Motor neuron (in vitro differentiated cells): ENCODE measurements at regions not wholly inside any gene's neighbourhood (a gene's known extent, or its start where the extent isn't known, plus 50 kb on each side); places are given as distances from the start of the nearest gene placed in this dataset.
"Not testable (repeated sequence)": the region's sequence is repeated elsewhere in the genome, so short reads cannot be mapped to it uniquely, and the experiment has no call there.

Source experiments
- ATAC-seq, 8 experiments: fragments of 200-7000 bp; cut with Tn5 transposase; replicated peaks in 6 of 8; 2 replicates each; pipeline ENCODE4 v1.8.0; 2021; ENCODE audit warnings: mild to moderate bottlenecking in 8 of 8, moderate library complexity in 8 of 8
- H3K27ac ChIP-seq, 2 donors: fragments of 250-450 bp; sonication (Bioruptor Pico); 2 replicates each; pipeline ENCODE4 v1.9.0; 2021; ENCODE audit warnings: antibody characterized with exemption in 2 of 2, mild to moderate bottlenecking in 2 of 2, moderate library complexity in 1 of 2
- H3K4me1 ChIP-seq, 2 donors: fragments of 250-450 bp; sonication (Bioruptor Pico); replicated peaks in 1 of 2; 2 replicates each; pipeline ENCODE4 v1.6.1; 2021; ENCODE audit warnings: antibody characterized with exemption in 2 of 2, mild to moderate bottlenecking in 2 of 2, moderate library complexity in 1 of 2
- H3K4me3 ChIP-seq, 5 donors: fragments of 250-450 bp; sonication (Bioruptor Pico); 2 replicates each; pipeline ENCODE4 v1.9.0; 2021; ENCODE audit warnings: antibody characterized with exemption in 5 of 5, mild to moderate bottlenecking in 5 of 5, moderate library complexity in 4 of 5
- WGBS, 10 experiments: fragments of 450-650 bp; shearing (Covaris generic); methylation state at CpG; one replicate each; pipeline ENCODE4 v1.0.0; 2022; 5-methylcytosine and 5-hydroxymethylcytosine counted together
- in situ Hi-C, 9 experiments: fragments of 400-800 bp; cut with MboI; loops; one replicate each; pipeline ENCODE4 v1.15.0; 2021; ENCODE audit warnings: low sequenced_read_pairs in 9 of 9, low pct_unique_long_range_greater_than_20kb in 2 of 9; ENCODE audit not compliant: unreplicated experiment in 9 of 9

DNA sequence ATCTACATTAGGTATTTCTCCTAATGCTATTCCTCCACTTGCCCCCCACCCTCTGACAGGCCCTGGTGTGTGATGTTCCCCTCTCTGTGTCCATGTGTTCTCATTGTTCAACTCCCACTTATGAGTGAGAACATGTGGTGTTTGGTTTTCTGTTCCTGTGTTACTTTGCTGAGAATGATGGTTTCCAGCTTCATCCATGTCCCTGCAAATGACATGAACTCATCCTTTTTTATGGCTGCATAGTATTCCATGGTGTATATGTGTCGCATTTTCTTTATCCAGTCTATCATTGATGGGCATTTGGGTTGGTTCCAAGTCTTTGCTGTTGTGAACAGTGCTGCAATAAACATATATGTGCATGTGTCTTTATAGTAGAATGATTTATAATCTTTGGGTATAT, 50.6 kb upstream of the GRHL3 start:
- H3K4me1 ChIP-seq, H3K27ac ChIP-seq, H3K4me3 ChIP-seq, in situ Hi-C loops, ATAC-seq: not testable (repeated sequence)
- 80% methylated on average over 1 of the region's 1 CpG; no CpG with 5 or more reads in 9 of the 10 experiments for WGBS, 10 experiments

DNA sequence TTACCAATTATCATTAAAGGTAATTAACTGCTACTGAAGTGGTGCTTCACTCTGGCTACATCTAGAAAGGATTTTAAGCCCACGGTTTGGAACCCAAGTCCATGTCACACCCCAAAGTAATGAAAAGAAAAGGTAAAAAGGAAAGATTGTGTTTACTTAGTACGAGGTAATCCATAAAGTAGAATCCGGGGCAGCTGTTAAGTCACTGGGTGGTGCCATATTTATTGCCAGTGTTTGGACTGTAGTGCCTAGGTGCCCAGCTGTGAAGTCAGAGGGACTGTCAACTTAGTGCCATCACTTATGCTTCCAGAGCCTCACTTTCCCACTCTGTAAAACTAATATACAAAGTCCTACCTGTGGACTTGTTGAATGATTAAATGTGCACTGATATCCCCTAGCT, 52.2 kb upstream of the GRHL3 start:
- no peak overlapping the region for H3K27ac ChIP-seq
- H3K4me1 ChIP-seq, result no peaks in the 10 kb centered on the region
- no peak overlapping the region for H3K4me3 ChIP-seq
- ATAC-seq, result no peak
- 29 to 100% (median 78%) methylated on average over 2 to 3 of the region's 3 CpGs; no CpG with 5 or more reads in 3 of the 10 experiments for WGBS, 10 experiments
- in situ Hi-C loops, result no loop called here

DNA sequence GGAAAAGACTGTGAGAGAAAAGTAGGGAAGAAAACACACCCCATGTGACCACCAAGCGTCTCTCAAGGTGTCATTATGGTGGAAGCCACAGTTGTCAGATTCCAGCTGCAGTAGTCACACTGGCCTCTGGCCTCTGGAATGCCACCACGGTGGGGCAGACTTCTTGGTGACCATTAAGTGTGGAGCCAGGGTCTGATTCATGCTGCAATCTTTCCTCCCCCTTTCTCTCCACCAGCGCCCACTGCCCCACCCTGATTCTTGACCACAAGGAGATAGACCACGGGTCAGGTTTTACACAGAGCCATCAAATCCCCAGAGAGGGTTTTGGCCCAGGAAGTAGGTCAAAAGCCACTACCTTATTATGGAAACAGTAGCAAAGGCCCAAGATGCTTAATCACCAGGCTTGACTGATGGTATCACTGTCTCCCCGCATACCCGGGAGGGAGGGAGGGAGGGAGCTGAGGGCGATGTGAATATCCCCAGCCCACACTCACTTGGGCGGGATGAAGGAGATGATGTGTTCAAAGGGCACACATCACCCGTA, 52.7 kb upstream of the GRHL3 start:
- Histone ChIP-seq H3K4me1 (no peaks in the 10 kb centered on the region), H3K27ac (no peak overlapping the region), H3K4me3 (no peak overlapping the region)
- peak in 3 of 8 experiments; percentile 32 to 92 (median 92) for ATAC-seq
- 0 to 83% (median 66%) methylated on average over 1 to 7 of the region's 9 CpGs; no CpG with 5 or more reads in 4 of the 10 experiments for WGBS, 10 experiments
- in situ Hi-C loops, result no loop called here

DNA sequence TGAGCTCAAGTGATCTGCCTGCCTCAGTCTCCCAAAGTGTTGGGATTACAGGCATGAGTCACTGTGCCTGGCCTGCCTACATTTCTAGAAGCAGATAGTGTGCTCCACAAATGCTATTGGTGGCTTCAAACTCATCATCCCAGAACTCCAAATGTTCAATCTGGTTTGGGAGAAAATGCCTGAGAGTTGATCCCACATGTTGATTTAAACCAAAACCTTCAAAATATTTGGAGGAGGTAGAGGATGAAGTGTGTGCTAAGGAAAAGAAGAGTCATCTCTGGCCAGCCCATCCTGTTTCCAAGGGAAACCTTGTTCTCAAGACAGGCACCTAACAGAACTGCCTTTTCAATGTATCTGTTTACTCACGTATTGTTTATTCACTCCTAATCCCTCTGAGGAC, 55.4 kb upstream of the GRHL3 start:
- Histone ChIP-seq H3K4me1 (no peaks in the 10 kb centered on the region), H3K4me3 (no peak overlapping the region), H3K27ac (no peak overlapping the region)
- 64 to 100% (median 100%) methylated on average over 1 of the region's 1 CpG; no CpG with 5 or more reads in 5 of the 10 experiments for WGBS, 10 experiments
- in situ Hi-C loops, result no loop called here
- ATAC-seq, result no peak

DNA sequence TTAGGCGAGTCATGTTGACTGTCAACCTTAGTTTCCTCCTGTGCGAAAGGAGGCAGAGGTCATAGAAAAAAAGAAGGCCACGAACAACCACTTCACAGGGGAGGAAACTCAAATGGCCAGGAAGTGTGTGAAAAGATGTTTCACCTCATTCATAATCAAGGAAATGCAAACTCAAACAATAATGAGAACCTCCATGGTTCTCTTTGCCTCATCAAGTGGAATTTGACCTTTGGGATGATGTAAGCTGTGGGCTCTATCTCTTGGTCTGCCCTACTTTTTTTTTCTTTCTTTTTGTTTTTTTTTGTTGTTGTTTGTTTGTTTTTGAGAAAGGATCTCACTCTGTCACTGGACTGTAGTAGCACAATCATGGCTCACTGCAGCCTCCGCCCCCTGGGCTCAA, 55.9 kb upstream of the GRHL3 start:
- WGBS, 10 experiments, result 60 to 100% (median 86%) methylated on average over 1 to 4 of the region's 4 CpGs; no CpG with 5 or more reads in 1 of the 10 experiments
- no peak for ATAC-seq
- no peak overlapping the region for H3K27ac ChIP-seq
- in situ Hi-C loops, result no loop called here
- H3K4me1 ChIP-seq, result no peaks in the 10 kb centered on the region
- no peak overlapping the region for H3K4me3 ChIP-seq

DNA sequence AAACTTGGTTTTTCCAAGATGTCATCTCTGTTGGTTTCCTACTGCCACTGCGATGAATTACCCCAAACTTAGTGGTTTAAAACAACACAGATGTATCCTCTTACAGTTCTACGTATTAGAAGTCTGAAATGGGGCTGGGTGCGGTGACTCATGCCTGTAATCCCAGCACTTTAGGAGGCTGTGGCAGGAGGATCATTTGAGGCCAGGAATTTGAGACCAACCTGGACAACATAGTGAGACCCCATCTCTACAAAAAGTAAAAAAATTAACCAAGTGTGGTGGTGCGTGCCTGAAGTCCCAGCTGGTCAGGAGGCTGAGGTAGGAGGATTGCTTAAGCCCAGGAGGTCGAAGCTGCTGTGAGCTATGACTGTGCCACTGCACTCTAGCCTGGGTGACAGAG, 57.2 kb upstream of the GRHL3 start:
- no peaks in the 10 kb centered on the region for H3K4me1 ChIP-seq
- H3K4me3 ChIP-seq, result no peak overlapping the region
- in situ Hi-C loops, result no loop called here
- 44 to 100% (median 79%) methylated on average over 1 to 5 of the region's 5 CpGs for WGBS, 10 experiments
- no peak overlapping the region for H3K27ac ChIP-seq
- no peak for ATAC-seq

DNA sequence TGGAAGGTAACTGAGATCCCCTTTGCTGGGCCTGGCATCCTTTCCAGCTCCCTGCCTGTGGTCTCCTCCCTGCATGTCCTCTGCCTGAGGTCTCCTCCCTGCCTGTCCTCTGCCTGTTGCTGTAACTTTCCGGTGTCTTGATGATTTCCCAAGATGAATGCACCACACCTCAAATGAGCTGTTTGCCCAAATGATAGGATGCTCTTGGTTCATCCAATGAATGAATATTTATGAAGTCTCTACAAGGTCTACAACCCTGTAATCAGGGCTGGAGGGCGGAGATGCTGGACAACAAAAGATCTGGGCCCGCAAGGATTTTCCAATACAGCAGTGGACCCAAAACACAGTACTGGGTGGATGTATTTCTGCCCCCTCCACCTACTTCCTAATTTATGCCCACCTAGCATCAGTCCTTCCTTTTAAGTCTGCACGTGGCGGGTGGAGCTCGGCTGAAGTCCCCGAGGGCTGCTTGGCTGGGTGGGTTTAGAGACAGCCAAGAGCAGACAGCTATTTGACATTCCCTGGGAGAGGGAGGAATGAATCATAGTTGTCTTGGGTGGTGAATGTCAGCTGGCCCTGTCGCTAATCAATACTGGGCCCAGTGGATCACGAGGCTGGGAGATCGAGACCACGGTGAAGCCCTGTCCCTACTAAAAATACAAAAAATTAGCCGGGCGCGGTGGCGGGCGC, 60.3 kb upstream of the GRHL3 start:
- H3K4me3 ChIP-seq, result no peak overlapping the region
- WGBS, 10 experiments, result 39 to 97% (median 79%) methylated on average over 3 to 11 of the region's 16 CpGs; no CpG with 5 or more reads in 2 of the 10 experiments
- in situ Hi-C loops, result no loop called here

DNA sequence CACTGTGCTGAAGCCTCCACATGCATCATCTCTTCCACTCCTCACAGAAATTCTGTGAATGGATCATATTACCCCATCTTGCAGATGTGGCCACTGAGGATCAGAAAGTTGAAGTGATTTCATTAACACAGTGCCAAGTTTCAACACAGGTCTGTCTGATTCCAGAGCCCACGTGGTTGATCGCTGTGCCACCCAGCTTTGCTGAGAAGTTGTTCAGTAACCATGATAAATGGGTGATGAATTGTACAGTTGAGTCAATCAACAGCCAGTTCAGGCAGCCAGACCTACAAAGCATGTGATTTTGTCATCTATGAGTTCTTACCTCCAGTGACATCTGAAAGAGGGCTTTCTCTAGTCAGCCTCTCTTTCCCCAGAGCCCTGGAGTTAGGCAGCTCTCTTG, 61.8 kb upstream of the GRHL3 start:
- ATAC-seq, result no peak
- Histone ChIP-seq H3K27ac (no peak overlapping the region), H3K4me1 (no peaks in the 10 kb centered on the region), H3K4me3 (no peak overlapping the region)
- WGBS, 10 experiments, result 31 to 68% (median 44%) methylated on average over 2 of the region's 2 CpGs; no CpG with 5 or more reads in 4 of the 10 experiments
- in situ Hi-C loops, result no loop called here

More for the DNA sequence above, 60.3 kb upstream of the GRHL3 start:
- no peaks in the 10 kb centered on the region for H3K4me1 ChIP-seq
- ATAC-seq, result peak in 2 of 8 experiments; percentile 94 to 97
- H3K27ac ChIP-seq, result no peak overlapping the region

DNA sequence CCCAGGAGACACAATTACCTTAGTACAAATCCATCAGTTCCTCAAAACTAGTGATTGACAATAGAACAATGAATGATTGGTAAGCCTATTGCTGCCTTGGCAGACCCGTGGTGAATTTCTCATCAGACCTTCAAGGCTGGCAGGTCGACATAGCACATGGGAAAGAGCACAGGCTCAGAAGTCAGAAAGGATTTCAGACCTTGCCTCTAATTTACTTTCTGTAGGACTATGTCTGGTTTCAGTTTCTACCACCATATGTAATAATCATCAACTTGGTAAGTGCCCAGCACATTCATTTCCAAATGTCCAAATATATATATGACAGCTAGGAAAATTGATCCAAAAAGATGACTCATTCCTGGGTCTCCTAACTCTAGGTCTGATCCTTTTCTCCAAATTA, 62.5 kb upstream of the GRHL3 start:
- Histone ChIP-seq H3K4me1 (no peaks in the 10 kb centered on the region), H3K27ac (no peak overlapping the region), H3K4me3 (no peak overlapping the region)
- 21 to 80% (median 43%) methylated on average over 1 to 2 of the region's 2 CpGs; no CpG with 5 or more reads in 3 of the 10 experiments for WGBS, 10 experiments
- no peak for ATAC-seq
- in situ Hi-C loops, result no loop called here

DNA sequence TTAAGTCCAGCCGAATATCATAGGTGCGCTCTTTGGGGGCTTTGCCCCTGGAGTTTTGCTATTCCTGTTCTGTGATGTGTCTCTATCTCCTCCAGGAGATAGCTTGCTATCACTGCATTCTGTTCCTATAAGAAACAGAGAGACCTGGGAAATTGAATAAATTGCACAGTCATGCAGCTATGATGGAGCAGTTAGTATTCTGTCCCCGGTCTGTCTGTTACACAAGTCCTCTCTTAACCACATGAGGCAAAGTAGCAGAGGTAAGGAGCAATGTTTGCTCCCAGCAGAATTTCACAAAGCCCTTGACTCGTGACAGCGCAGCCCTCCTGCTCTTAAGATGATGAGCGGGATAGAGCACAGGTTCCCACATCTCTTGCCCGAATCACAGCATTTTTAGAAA, 63.9 kb upstream of the GRHL3 start:
- ATAC-seq, result no peak
- Histone ChIP-seq H3K4me1 (no peaks in the 10 kb centered on the region), H3K4me3 (no peak overlapping the region), H3K27ac (no peak overlapping the region)
- in situ Hi-C loops, result no loop called here
- WGBS, 10 experiments, result 78 to 97% (median 90%) methylated on average over 3 to 7 of the region's 7 CpGs; no CpG with 5 or more reads in 1 of the 10 experiments

DNA sequence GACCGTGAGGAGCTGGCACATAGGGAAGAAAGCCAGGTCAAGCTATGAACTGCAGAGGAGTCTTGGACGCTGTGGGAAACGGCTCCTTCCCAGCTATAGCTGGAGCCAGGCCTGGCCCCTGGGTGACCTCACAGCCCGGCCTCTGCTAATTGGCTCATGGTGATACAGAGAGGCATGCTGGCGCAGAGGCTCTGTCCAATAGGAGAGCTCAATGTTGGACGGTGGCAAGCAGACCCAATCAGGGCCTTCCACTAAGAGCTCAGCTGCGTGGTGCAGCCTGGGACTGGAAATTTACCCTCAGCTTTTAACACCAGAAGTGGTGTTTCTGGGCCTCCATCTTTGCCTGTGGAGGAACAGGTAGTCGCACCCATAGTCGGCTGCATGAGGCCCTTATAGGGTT, 64.4 kb upstream of the GRHL3 start:
- Histone ChIP-seq H3K4me3 (no peak overlapping the region), H3K4me1 (no peaks in the 10 kb centered on the region), H3K27ac (no peak overlapping the region)
- WGBS, 10 experiments, result 77 to 100% (median 95%) methylated on average over 2 to 6 of the region's 9 CpGs; no CpG with 5 or more reads in 4 of the 10 experiments
- ATAC-seq, result no peak
- in situ Hi-C loops, result no loop called here

DNA sequence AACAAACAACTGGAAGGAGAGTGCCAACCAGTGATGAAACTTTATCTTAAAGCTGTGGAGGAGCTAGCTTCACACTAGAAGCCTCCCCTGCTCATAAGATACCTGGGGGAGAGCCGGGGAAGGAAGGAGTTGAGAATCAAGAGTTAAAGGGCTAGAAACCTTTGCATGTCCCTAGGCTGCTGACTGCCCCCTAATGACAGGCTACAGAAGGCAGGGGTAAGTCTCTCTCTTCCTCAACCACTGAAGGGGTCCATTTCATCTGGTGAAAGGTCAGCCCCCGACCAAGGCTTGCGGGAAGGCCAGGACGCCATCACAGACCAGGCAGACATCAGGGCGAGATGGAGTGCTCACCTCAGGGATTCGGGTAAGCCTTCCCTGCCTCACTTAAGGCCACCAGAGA, 65.6 kb upstream of the GRHL3 start:
- WGBS, 10 experiments, result 40 to 97% (median 78%) methylated on average over 1 to 6 of the region's 6 CpGs; no CpG with 5 or more reads in 3 of the 10 experiments
- no peak for ATAC-seq
- in situ Hi-C loops, result no loop called here
- H3K4me3 ChIP-seq, result no peak overlapping the region
- H3K4me1 ChIP-seq, result no peaks in the 10 kb centered on the region
- H3K27ac ChIP-seq, result no peak overlapping the region

DNA sequence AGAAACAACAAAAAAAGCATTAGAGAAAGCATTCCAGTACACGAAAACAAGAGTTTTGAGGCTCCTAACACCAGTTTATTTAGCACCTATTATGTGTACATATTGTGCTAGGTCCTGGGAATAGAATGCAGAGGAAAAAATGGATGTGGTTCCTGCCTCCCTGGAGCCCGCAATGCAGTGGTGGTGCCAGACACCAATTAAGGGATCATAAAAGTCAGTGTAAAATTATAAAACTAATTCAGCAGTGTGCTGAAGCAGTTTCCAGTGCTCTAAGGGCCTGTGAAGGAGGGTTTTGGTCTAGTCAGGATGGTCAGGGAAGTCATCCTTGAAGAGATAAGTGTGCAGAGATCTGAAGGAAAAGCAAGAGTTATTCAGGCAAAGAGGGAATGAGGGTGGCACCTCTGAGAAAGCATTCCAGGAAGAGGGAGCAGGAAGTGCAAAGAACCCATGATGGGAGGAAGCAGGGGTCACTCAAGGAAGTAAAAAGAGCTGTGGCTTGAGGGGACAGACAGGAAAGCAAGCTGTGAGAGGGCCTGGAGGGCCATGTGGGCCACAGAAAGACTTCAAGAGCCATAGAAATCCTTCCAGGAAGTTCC, 65.2 kb upstream of the IFNLR1 start:
- no peak for ATAC-seq
- Histone ChIP-seq H3K4me1 (no peaks in the 10 kb centered on the region), H3K27ac (no peak overlapping the region), H3K4me3 (no peak overlapping the region)
- 52 to 85% (median 67%) methylated on average over 2 of the region's 2 CpGs; no CpG with 5 or more reads in 1 of the 10 experiments for WGBS, 10 experiments
- in situ Hi-C loops, result no loop called here
